Adrenal gland (tissue), 9 donors: ENCODE measurements at regions not wholly inside any gene's neighbourhood (a gene's known extent, or its start where the extent isn't known, plus 50 kb on each side); places are given as distances from the start of the nearest gene placed in this dataset.

ENCODE experiments used
- DNase-seq, 7 donors: peaks; one replicate each; pipeline ENCODE4 v3.0.0-alpha.2; 2019 to 2020
- H3K27ac ChIP-seq, 5 donors: fragments of 200-600 bp; sonication (generic) in 4 of 5; 1 replicate in 3 of 5; 2 replicates in 2 of 5; pipeline versions ENCODE4 v1.5.1 to v1.8.0; 2016 to 2020; ENCODE audit warnings: mild to moderate bottlenecking in 1 of 5
- H3K27me3 ChIP-seq: fragments of 200-600 bp; 2 replicates; pipeline ENCODE4 v1.8.0; 2021
- H3K36me3 ChIP-seq, 2 donors: fragments of 200-600 bp; replicated peaks in 1 of 2; 1 replicate in 1 of 2; 2 replicates in 1 of 2; pipeline versions ENCODE4 v1.5.1 to v1.8.0; 2018 to 2022
- H3K4me1 ChIP-seq, 2 donors: fragments of 200-600 bp; replicated peaks in 1 of 2; 1 replicate in 1 of 2; 2 replicates in 1 of 2; pipeline versions ENCODE4 v1.5.1 to v1.8.0; 2018 to 2021
- H3K4me3 ChIP-seq, 4 donors: fragments of 200-600 bp; sonication (generic) in 3 of 4; one replicate each; pipeline ENCODE4 v1.5.1; 2016 to 2018
- H3K9me3 ChIP-seq, 3 donors: fragments of 200-600 bp; sonication (generic) in 1 of 3; replicated peaks in 1 of 3; 1 replicate in 2 of 3; 2 replicates in 1 of 3; pipeline versions ENCODE4 v1.5.1 to v1.8.0; 2016 to 2021
- CTCF ChIP-seq, 6 experiments: fragments of 450-650 bp in 4 of 6; fragments of 200-600 bp in 2 of 6; sonication (generic) in 1 of 6; IDR thresholded peaks; 1 replicate in 5 of 6; 2 replicates in 1 of 6; pipeline versions ENCODE4 v1.5.1 to v1.8.0; 2016 to 2021; ENCODE audit warnings: antibody characterized with exemption in 6 of 6, mild to moderate bottlenecking in 2 of 6, moderate library complexity in 1 of 6
- POLR2A ChIP-seq, 2 donors: fragments of 450-650 bp; IDR thresholded peaks; one replicate each; pipeline ENCODE4 v1.6.1; 2017; ENCODE audit warnings: antibody characterized with exemption in 2 of 2, mild to moderate bottlenecking in 2 of 2, moderate library complexity in 1 of 2
- WGBS, 4 donors: extraction: QIAGEN DNeasy Blood & Tissue Kit in 2 of 4; methylation state at CpG; one replicate each; pipeline versions ENCODE4 v1.1.5 to v1.1.7; 2013 to 2017; 5-methylcytosine and 5-hydroxymethylcytosine counted together
- intact Hi-C, 2 donors: fragments of 100-400 bp; cut with DNase I; formaldehyde crosslinking; loops; one replicate each; pipeline versions ENCODE4 v1.14.1 to v1.15.0; 2022 to 2023
- donor health status: healthy with polysubstance abuse.
- donor health status: Bipolar disorder and iron deficiency.
- donor health status: DM: yes; HTN: yes; CAD: no.
- donor health status: DM: no; HTN: no; CAD: no.
- donor health status: DM: no; HTN: no; CAD: no.

- Histone ChIP-seq H3K4me1 (peaks cover 0 to 7% of the 10 kb centered on the region in 2 donors), H3K27me3 (no peaks in the 10 kb centered on the region), H3K9me3 (no peaks in the 10 kb centered on the region), H3K27ac (no peak overlapping the region), H3K36me3 (no peaks in the 10 kb centered on the region), H3K4me3 (no peak overlapping the region)
- TF ChIP-seq CTCF (IDR thresholded peaks at IDR 0.05) (no peak), POLR2A (IDR thresholded peaks at IDR 0.05) (no peak)
- 52 to 70% (median 56%) methylated on average over 6 of the region's 6 CpGs for WGBS, 4 donors
- intact Hi-C loops, result no loop called here
- DNase-seq, result no peak
These were observed 173.8 kb downstream of the ETS2 start for GRCh38 chr21:38979271-38980121.

- WGBS, 4 donors, result 83 to 85% (median 84%) methylated on average over 7 to 8 of the region's 8 CpGs
- TF ChIP-seq POLR2A (IDR thresholded peaks at IDR 0.05) (no peak), CTCF (IDR thresholded peaks at IDR 0.05) (no peak)
- Histone ChIP-seq H3K4me3 (no peak overlapping the region), H3K9me3 (no peaks in the 10 kb centered on the region), H3K27me3 (no peaks in the 10 kb centered on the region), H3K27ac (no peak overlapping the region), H3K4me1 (no peaks in the 10 kb centered on the region), H3K36me3 (no peaks in the 10 kb centered on the region)
- intact Hi-C loops, result no loop called here
- no peak for DNase-seq
These were observed 171.2 kb downstream of the ETS2 start for GRCh38 chr21:38976900-38977299.

GRCh38 chr21:38973552-38973951 is 167.8 kb downstream of the ETS2 start:
- intact Hi-C loops, result no loop called here
- Histone ChIP-seq H3K4me1 (no peaks in the 10 kb centered on the region), H3K9me3 (no peaks in the 10 kb centered on the region), H3K27ac (no peak overlapping the region), H3K36me3 (no peaks in the 10 kb centered on the region), H3K4me3 (no peak overlapping the region), H3K27me3 (no peaks in the 10 kb centered on the region)
- no peak for TF ChIP-seq CTCF (IDR thresholded peaks at IDR 0.05)
- no peak for TF ChIP-seq POLR2A (IDR thresholded peaks at IDR 0.05)
- 82 to 89% (median 85%) methylated on average over 4 to 6 of the region's 6 CpGs for WGBS, 4 donors
- no peak for DNase-seq

- whole genome bisulfite sequencing, 4 donors, result 84 to 97% (median 91%) methylated on average over 8 to 10 of the region's 10 CpGs
- no peak overlapping the region for H3K27ac ChIP-seq
- intact Hi-C loops, result no loop called here
These were observed 166.3 kb downstream of the ETS2 start for GRCh38 chr21:38972078-38972477.

More at GRCh38 chr21:38972078-38972477, 166.3 kb downstream of the ETS2 start:
- Histone ChIP-seq H3K9me3 (no peaks in the 10 kb centered on the region), H3K4me1 (no peaks in the 10 kb centered on the region), H3K4me3 (no peak overlapping the region), H3K36me3 (no peaks in the 10 kb centered on the region), H3K27me3 (no peaks in the 10 kb centered on the region)
- no peak for DNase-seq
- TF ChIP-seq POLR2A (IDR thresholded peaks at IDR 0.05), result no peak
- TF ChIP-seq CTCF (IDR thresholded peaks at IDR 0.05), result no peak
